IPS-NIHi7 (cell line): ENCODE measurements at regions not wholly inside any gene's neighbourhood (a gene's known extent, or its start where the extent isn't known, plus 50 kb on each side); places are given as distances from the start of the nearest gene placed in this dataset.

Source experiments
- DNase-seq: peaks from one replicate; pipeline ENCODE4 v3.0.0; 2012; ENCODE audit warnings: mixed read lengths; ENCODE audit errors: extremely low spot score

GRCh38 chr13:111555903-111556302 lies 235.5 kb downstream of the TEX29 start:
- no peak for DNase-seq

DNA sequence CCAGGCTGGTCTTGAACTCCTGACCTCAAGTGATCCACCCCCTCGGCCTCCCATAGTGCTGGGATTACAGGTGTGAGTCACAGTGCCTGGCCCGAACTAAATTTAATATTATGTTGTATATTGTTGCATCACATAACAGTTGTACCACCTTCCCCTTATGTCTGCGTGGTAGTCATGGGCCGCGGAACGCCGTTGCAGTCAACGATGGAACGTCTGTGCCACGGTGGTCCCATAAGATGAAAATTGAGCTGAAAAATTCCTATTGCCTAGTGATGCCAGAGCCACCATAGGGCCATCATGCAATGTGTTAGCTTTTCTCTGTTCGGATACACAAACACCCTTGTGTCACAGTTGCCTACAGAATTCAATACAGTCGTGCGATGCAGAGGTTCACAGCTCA lies 236.1 kb downstream of the TEX29 start:
- DNase-seq = no peak

DNA sequence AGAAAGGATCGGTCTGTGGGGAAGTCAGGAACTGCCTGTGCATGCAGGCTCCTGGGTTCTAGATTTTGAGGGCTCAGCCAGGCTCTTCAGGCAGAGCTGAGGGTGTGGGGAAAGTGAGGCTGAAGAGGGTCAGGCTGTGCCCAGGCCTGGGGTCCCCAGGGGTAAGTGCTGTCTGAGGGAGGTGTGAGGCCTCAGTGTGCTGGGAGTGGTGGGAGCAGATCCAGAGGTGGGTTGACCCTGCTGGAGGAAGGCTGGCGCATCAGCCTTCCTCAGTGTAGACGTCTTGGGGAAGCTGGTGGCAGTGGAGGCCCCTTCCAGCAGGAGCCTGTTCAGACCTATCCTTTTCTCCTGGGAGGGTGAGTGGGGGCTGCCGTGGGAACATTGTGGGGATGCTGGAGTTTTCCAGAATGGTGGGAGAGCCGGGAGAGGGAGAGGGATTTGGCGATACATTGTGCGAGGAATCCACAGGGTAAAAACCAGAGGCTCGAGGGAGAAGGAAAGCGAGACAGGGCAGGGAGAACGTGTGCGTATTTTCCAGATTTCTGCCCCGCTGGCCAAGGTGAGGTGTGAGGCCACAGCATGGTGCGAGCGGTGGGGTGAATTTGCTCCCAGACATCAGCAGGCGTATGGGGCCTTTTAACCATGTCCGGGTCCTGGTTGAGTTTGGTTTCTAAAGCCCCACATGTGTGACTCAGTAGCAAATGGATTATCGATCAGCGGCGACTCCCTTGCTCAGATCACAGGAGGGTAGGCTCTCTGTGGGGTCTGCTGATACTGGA lies 237.7 kb downstream of the TEX29 start:
- DNase-seq = no peak

DNA sequence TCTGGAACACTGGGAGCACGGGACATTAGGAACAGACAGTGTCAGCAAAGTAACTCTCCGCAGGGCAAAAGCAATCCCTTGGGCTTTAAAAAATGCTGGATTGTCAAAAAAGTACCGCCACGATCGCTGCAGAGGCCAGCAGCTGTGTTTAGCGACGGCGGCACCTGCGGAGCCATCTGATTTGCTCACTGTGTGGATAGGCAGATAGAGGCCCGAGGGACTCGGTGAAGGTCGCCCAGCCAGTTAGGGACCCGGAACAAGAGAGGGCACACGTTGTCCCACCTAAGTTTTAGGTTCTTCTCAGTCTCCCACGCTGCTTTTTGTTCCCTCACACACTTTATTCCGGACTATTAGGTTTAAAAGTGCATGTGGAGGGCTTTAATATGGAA lies 238.3 kb downstream of the TEX29 start:
- DNase-seq = no peak

DNA sequence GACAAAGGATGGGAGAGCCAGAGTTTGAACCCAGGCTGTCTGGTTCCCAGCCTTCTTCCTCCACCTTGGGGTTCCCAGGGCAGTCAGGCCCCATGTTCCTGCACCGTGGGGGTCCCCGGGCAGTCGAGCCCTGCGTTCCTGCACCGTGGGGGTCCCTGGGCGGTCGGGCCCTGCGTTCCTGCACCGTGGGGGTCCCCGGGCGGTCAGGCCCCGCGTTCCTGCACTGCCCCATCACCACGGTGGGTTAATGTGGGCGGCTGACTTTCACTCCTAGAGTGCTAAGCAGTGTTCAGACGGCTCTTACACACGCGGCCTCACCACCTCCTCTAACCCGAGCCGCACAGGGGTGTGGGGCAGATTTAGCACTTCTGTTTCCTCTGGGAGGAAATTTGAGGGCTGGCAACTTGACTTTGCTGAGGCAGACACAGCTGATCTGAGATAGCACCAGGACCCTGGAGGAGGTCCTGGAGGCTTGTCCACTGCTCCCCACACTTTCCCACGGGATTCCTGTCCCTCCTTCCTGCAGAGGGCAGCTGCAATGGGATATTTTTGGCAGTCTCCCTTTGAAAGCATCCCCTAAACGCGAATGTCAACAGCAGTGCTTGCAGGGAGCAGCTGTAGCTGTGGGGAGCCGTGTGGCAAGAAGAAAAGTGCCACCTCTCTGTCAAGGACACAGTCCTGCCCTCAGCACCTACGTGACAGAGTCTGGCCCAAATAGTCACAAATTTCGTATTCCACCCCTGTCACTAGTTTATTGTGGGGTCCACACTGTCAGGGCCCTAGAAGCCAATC lies 239.4 kb downstream of the TEX29 start:
- no peak for DNase-seq

DNA sequence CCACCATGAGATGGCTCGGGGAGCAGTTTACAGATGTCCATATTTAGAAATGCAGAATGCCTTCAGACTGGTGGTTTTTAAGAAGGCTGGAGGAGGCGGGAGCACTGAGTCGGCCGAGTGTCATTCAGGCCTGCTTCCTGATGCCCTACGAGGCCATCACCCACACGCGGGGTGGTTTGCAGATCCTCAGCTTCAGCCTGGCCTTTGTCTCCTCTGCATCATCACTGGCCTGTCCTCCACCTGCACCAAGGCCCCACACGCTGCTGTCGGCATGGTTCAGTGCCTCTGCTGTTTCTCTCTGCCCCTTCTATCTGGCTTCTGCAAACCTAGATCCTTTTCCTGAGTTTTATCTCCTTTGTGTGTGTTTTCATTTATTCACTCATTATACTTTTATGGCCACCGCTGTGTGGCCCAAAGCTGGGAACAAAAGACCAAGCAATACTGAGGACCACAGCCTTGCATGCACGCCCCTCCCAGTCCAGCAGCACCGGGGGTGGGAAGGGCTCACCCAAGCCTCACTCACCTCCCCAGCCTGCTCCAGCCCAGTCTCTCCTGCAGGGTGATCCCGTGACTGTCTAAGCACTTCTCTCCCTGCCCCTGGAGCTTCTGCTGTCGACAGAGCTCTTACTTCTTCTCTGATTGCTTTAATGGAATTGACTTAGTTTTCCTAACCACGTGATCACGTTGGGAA lies 240.8 kb downstream of the TEX29 start:
- DNase-seq = no peak

DNA sequence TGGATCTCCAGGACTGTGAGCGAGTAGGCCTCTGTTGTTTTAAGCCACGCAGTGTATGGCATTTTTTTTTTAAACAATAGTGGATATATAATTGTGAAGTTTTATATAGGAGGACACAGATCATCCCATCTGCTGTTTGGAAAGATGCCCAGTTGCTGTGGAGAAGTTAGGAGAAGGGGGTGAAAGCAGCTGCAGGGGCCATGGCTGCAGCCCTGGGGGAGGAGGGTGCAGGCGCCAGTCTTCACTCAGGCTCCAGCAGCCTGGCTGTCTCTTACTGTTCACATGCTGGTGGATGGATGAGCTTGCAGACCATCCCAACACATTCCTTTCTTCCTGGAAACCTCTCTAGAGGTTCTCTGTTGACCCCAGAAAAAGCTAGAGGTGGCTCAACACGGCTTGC lies 242.3 kb downstream of the TEX29 start:
- no peak for DNase-seq

GRCh38 chr13:111564606-111565005 lies 244.2 kb downstream of the TEX29 start:
- no peak for DNase-seq

GRCh38 chr13:111565400-111565799 lies 245.0 kb downstream of the TEX29 start:
- no peak for DNase-seq

DNA sequence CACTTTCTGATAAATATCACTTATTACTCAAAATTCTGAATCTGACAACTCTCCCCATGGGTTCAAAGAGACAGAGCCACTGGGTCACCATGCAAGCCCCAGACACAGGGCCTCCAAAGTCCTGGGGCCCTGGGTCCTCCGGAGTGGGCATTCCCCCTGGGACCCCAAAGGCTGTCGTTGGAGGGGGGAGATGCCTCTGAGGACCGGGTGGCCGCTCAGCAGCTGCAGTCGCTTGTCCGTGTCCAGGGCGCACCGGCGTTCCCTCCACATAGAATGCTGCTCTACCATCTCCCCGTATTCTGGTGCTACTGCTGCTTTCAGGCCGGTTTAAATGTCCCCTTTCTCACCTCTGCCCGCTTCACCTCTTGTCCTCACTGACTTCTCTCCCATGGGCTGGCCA lies 246.1 kb downstream of the TEX29 start:
- no peak for DNase-seq

DNA sequence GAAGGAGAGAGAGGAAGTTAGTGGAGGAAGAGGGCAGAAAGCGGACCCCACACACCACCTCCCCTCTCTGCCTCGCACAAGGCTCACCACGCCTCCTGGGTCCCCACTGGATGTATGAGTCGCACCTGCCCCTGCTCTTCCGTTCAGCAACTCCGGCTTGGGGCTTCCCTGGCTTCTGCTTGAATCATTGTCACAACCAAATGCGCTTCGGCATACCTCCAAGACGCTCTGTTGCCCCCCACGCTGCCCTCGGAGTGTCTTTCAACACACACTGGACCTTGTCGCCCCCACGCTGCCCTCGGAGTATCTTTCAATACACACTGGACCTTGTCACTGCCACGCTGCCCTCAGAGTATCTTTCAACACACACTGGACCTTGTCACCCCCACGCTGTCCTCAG lies 247.2 kb downstream of the TEX29 start:
- no peak for DNase-seq

DNA sequence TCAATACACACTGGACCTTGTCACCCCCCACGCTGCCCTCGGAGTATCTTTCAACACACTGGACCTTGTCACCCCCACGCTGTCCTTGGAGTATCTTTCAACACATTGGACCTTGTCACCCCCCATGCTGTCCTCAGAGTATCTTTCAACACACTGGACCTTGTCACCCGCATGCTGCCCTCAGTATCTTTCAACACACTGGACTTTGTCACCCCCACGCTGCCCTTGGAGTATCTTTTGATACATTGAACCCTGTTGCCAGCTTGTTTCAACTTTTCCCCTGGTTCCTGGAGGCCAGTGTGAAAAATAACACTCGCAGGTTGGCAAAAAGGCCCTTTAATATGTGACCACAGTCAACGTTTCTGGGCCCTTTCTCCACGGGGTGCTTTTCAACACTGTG lies 247.8 kb downstream of the TEX29 start:
- DNase-seq = no peak

DNA sequence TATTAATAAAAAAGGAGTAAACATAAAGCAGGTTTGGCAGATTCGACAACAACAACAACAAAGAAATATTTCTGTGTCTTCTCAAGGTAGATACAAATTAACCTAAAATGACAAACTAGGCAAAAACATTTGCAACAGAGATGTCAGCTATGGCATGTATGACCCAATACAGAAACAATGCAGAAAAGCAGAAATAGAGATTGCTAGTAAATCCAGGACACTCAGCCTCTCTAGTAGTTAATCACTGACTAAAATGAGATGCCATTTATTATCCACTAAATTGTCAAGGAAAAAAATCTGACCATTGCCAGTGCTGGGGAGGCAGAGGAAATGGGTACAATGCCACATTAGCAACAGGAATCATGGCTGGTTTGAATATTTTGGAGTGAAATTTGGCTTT lies 250.5 kb downstream of the TEX29 start:
- DNase-seq = no peak

DNA sequence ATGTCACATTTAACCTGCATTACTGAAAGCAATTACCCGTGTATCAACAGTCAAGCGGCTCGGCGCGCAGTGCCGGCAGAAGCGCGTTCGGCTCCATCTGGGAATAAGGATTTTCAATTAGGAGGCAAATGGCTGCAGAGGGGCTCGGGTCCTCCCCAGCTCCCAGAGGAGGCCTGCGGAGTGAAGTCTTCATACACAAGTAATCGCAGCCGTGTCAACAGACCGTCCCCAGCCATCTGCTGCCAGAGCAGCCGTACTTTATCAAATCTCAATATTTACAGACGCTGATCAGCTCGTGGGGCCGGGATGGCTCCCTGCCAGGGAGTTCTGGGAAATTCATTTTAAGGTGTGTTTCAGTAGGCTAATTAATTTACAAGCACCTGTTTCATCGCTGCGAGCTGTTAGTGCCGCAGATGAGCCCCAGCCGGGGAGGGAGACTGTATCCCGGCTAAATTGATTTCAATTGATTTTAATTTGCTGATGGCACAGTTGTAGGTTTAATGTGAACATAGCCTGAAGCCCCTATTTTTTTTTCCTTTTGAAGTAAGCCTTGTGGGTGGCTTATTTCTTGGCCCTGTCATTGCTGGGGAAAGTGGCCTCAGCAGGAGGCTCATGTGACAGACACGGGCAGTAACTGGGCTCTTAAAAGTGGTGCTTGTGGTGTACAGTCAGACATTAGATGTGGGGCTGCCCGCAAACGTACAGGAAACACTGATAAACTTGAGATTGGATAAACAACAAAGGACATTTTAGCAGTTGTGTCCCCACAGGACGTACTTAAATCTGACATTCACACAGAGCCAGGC lies 252.7 kb downstream of the TEX29 start:
- no peak for DNase-seq

DNA sequence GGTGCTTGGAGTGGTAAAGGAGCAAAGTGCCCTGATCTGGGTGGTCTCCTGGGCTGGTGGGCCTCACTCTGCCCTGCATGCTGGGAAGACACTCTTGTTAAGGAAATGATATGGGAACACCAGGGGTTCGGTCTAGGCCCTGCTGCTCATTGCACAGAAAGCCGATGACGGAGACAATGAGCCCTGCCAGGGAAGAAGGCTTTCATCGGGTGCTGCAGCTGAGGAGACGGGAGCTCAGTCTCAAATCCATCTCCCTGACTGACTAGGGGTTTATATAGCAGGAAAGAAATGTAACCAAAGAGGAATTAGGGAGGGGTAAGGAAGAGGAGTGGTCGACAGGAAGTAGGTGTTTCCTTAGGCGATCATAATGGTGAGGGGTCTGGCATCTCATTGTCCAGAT lies 253.4 kb downstream of the TEX29 start:
- no peak for DNase-seq

DNA sequence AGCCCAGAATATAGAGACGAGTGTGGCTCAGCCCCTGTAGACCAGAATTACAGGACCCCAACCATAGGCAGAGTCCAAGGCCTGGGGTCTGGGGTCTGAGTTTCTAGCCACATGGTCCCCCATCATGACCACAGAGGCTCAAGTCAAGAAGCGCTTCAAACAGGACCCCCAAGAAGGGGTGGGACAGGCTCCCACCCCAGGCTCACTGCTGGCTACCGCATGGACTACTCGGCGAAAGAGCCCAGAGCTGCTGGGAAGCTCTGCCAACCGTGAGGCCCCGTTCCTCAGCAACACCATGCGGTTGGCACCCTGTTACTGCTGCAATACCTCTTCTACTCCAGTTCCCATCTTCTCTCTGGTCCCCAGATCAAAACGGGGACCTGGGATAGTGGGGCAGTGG lies 254.8 kb downstream of the TEX29 start:
- no peak for DNase-seq

- DNase-seq = no peak
Observed at GRCh38 chr13:111575719-111576118, 255.3 kb downstream of the TEX29 start.

- DNase-seq = no peak
Observed at GRCh38 chr13:111577208-111577828, 256.9 kb downstream of the TEX29 start.

DNA sequence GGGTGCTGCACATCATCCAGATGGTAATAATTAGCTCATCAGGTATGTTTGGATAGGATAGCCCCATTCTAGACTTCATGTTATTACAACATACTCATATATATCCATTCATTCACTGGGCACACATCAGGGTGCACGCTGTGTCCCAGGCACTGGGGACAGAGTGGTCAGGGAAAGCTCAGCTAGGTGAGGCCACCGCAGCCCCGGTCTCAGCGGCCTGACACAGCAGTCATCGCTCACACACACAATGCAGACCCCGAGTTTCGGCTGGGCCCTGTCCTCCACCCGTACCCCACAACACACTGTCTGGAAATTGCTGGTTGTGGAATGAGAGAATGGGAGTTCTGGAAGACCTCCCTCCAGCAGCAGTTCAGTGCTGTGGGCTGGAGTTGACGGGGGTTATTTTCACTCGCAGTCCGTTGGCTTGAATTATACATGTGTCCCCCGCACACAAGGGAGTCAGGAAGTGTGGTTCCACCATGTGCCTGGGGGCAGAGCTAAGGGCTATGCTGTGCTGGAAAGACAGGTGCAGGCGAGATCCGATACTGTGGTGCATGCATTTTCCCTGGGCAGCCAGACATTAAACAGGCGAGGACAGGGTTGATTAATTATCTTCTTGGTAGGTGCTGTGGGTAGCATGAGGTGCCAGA lies 257.6 kb downstream of the TEX29 start:
- no peak for DNase-seq

DNA sequence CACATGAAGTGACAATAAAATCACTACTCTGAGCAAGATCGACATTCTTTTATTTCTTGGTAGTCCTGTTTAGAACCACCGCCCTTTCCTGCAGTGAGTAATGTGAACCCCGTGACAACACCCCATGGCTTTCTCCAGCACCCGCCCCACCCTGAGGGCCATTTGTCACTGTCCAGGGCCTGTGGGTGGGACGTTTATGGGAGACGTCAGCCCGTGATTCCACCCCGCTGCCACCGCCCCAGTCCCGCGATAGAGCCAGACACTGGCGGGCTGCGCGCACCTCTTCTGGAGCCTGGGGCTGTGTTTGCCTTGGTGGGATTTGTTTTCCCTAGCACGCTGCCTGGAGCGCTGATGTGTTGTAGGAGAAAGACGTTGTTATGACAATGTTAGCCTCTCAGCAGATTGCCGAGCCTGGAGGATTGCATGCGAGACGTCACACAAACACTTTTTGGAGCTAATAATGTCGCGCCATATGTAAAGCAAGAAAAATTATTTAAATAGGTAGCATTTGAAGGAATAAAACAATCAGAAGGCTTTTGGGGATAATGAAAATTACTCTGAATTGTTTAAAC lies 263.7 kb downstream of the TEX29 start:
- no peak for DNase-seq

- DNase-seq = no peak
Observed at GRCh38 chr13:111584870-111585269, 264.4 kb downstream of the TEX29 start.
